ENCODE measurements at regions not wholly inside any gene's neighbourhood (a gene's known extent, or its start where the extent isn't known, plus 50 kb on each side); places are given as distances from the start of the nearest gene placed in this dataset.

DNA sequence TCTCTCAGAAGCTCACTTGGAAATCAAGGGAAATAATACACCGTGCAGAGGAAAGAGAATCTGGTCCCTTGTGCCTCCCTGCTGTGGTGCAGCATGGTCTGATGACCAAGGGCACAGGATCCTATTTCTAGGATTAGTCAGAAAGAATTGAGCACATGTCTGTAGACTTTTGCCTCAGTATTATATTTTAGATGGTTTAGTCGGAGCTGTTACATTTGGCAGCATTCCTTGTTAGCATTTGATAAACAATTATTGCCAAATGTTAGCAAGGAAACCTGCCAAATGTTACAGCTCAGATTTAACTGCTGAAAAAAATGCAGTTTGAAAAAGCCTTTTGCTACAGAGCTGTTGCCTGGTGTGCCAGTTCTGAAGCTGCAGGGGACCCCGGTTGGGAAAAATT is 183.5 kb upstream of the DPYD start:
- peaks cover 17% of the 10 kb centered on the region for H3K9me3 Mint-ChIP-seq
- H3K27me3 Mint-ChIP-seq, result no peaks in the 10 kb centered on the region
- DNase-seq (no peak), ATAC-seq (no peak)
- H3K27ac Mint-ChIP-seq, result no peak overlapping the region
- CTCF ChIA-PET, result no interaction called here
- peaks cover 3% of the 10 kb centered on the region for H3K36me3 Mint-ChIP-seq (ENCODE audit: low read depth)
- TF ChIP-seq, protein P1, sequence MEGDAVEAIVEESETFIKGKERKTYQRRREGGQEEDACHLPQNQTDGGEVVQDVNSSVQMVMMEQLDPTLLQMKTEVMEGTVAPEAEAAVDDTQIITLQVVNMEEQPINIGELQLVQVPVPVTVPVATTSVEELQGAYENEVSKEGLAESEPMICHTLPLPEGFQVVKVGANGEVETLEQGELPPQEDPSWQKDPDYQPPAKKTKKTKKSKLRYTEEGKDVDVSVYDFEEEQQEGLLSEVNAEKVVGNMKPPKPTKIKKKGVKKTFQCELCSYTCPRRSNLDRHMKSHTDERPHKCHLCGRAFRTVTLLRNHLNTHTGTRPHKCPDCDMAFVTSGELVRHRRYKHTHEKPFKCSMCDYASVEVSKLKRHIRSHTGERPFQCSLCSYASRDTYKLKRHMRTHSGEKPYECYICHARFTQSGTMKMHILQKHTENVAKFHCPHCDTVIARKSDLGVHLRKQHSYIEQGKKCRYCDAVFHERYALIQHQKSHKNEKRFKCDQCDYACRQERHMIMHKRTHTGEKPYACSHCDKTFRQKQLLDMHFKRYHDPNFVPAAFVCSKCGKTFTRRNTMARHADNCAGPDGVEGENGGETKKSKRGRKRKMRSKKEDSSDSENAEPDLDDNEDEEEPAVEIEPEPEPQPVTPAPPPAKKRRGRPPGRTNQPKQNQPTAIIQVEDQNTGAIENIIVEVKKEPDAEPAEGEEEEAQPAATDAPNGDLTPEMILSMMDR (IDR thresholded peaks at IDR 0.05), result no peak
- no peaks in the 10 kb centered on the region for H3K4me1 Mint-ChIP-seq (ENCODE audit: low read depth)
- POLR2A ChIA-PET, result no interaction called here
- intact Hi-C loops (cut with micrococcal nuclease), result no loop called here
- H3K4me3 Mint-ChIP-seq, result no peak overlapping the region

DNA sequence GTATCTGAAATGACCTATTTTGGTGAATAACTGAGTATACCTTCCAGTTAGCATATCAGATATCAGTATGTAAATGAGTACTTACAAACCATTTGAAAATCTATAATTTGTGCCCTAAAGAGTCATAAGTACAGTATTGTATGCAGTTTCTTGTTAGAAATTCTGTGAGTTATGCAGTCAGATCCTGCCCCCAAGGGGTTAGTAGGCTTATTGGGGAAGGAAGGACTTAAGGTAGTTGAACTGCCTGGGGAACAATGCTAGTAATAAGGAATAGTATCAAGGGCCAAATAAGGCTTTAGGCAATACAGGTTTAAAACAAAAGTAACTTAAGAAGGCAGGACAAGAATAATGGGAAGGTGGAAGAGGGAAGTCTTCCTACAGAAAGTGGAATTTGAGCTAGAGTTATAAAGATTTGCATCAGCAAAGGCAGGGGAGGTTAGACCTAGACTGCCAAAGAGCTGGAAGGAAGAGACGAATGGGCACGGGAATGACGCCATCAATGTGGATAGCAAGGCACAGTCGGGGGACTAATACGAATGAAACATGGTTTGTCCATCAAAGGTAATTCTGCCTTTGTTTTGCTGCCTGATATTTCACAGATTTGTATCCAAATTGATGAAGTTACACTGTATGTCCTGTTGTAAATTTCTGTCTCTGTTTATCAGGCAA is 182.9 kb upstream of the DPYD start:
- CTCF ChIA-PET, result no interaction called here
- POLR2A ChIA-PET, result no interaction called here
- DNase-seq (no peak), ATAC-seq (no peak)
- Mint-ChIP-seq H3K36me3 (ENCODE audit: low read depth) (peaks cover 3% of the 10 kb centered on the region), H3K4me3 (no peak overlapping the region), H3K27me3 (no peaks in the 10 kb centered on the region), H3K27ac (no peak overlapping the region), H3K4me1 (ENCODE audit: low read depth) (no peaks in the 10 kb centered on the region), H3K9me3 (peaks cover 17% of the 10 kb centered on the region)
- TF ChIP-seq, protein P1 (IDR thresholded peaks at IDR 0.05), result no peak
- intact Hi-C loops (cut with micrococcal nuclease), result no loop called here

DNA sequence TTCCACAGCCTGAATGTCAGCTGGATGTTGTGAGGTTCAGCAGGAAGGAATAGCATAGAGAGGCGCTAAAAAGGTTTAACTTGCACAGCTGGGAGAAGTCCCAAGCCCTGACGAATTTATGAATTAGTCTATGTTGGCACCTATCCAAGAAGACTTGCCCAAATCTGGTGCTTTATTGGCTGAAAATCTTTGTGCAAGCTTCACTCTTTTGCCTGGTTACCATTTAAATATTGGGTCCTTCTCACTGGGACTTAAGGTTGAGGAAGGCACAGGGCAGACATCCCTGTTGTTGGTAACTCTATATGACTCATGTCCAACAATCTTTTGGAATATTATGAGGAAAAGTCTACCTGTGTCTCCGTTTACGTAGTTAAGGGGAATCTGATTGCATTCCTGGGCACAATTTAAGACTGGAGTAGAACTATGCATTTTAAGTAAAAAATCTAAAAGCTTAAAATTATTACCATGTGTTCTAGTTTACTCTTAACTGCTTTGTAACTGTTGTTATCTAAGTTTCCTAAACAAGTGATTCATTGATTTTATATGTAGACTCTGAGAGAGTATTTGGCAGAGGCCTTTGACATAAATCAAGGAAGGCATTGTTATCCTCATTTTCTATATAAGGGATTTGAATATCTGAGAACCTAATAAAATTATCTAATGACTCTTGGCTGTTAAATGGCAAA is 181.7 kb upstream of the DPYD start:
- Mint-ChIP-seq H3K4me3 (no peak overlapping the region), H3K4me1 (ENCODE audit: low read depth) (no peaks in the 10 kb centered on the region), H3K9me3 (peaks cover 7% of the 10 kb centered on the region), H3K27me3 (no peaks in the 10 kb centered on the region), H3K36me3 (ENCODE audit: low read depth) (no peaks in the 10 kb centered on the region), H3K27ac (no peak overlapping the region)
- CTCF ChIA-PET, result no interaction called here
- ATAC-seq (no peak), DNase-seq (no peak)
- intact Hi-C loops (cut with micrococcal nuclease), result no loop called here
- POLR2A ChIA-PET, result no interaction called here
- TF ChIP-seq, protein P1 (IDR thresholded peaks at IDR 0.05), result no peak

DNA sequence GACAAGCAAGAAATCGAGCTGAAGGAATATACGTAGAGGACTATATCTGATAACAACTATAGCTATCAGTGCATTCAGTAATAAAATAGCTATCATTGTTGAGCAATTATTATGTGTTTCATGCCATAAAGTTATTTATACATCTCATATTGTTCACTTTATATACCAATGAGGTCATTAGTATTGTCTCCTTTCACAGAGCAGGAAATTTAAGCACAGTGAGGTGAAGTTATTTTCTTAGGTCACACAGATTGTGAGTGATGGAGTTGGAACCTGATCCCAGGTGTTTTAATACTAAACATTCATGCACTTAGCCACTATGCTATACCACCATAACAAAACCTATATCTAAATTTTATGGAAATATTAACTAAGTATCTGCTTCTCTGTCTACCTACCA is 180.5 kb upstream of the DPYD start:
- H3K4me3 Mint-ChIP-seq, result no peak overlapping the region
- no peaks in the 10 kb centered on the region for H3K4me1 Mint-ChIP-seq (ENCODE audit: low read depth)
- intact Hi-C loops (cut with micrococcal nuclease), result no loop called here
- H3K27me3 Mint-ChIP-seq, result no peaks in the 10 kb centered on the region
- no peak overlapping the region for H3K27ac Mint-ChIP-seq
- ATAC-seq, result no peak
- no peaks in the 10 kb centered on the region for H3K36me3 Mint-ChIP-seq (ENCODE audit: low read depth)
- TF ChIP-seq, protein P1 (IDR thresholded peaks at IDR 0.05), result no peak
- peaks cover 2% of the 10 kb centered on the region for H3K9me3 Mint-ChIP-seq
- CTCF ChIA-PET, result no interaction called here
- DNase-seq, result no peak
- POLR2A ChIA-PET, result no interaction called here

DNA sequence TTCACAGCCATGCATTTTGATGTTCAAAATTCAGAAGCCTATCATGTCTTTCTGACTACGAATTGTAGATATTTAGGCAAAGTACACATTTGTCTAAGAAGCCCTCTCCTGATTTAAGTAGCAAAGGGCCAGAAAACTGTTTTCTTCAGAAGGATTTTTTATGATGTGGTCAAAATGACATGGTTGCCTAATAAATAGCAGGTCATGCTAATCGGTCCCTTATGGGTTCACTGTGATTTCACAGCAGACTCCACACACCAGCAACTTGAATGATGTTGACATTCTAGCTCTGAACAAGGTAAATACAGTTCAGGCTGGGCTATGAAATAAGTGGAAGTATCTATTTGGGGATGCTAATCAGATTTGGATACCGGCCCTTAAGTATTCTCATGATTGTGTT is 178.7 kb upstream of the DPYD start:
- POLR2A ChIA-PET, result no interaction called here
- Mint-ChIP-seq H3K9me3 (no peaks in the 10 kb centered on the region), H3K27me3 (no peaks in the 10 kb centered on the region)

More for the DNA sequence above, 178.7 kb upstream of the DPYD start:
- intact Hi-C loops (cut with micrococcal nuclease), result no loop called here
- CTCF ChIA-PET, result no interaction called here
- ATAC-seq, result no peak
- no peaks in the 10 kb centered on the region for H3K36me3 Mint-ChIP-seq (ENCODE audit: low read depth)
- no peak for DNase-seq
- H3K4me1 Mint-ChIP-seq (ENCODE audit: low read depth), result no peaks in the 10 kb centered on the region
- TF ChIP-seq, protein P1 (IDR thresholded peaks at IDR 0.05), result no peak
- no peak overlapping the region for H3K4me3 Mint-ChIP-seq
- no peak overlapping the region for H3K27ac Mint-ChIP-seq

All from activated CD8-positive, alpha-beta T cell treated with anti-CD3 and anti-CD28 coated beads for 36 hours (primary cell).